SK-N-SH (cell line): ENCODE measurements at regions not wholly inside any gene's neighbourhood (a gene's known extent, or its start where the extent isn't known, plus 50 kb on each side); places are given as distances from the start of the nearest gene placed in this dataset.

Source experiments
- CTCF ChIA-PET: fragments of 300-600, 350-600 bp; formaldehyde crosslinking; extraction: SDS; loops from one replicate; lab custom pipeline; 2021; lab: Yijun Ruan, JAX
- POLR2A ChIA-PET: fragments of 350-600 bp; sonication (Branson Sonifier 250); formaldehyde crosslinking; extraction: SDS; loops from one replicate; lab custom pipeline; 2020; ENCODE audit warnings: antibody characterized with exemption, inconsistent platforms; lab: Yijun Ruan, JAX
- DNase-seq: peaks from one replicate; pipeline ENCODE4 v3.0.0; 2012
- H2AFZ ChIP-seq: fragments of 200-600 bp; sonication (generic); 2 replicates; pipeline ENCODE4 v1.8.1; 2016; ENCODE audit warnings: antibody characterized with exemption, mild to moderate bottlenecking, low read depth
- H3F3A ChIP-seq: fragments of 200-600 bp; sonication (generic); replicated peaks from 2 replicates; pipeline ENCODE3; 2016; ENCODE audit warnings: antibody characterized with exemption, mild to moderate bottlenecking; ENCODE audit not compliant: insufficient read depth
- H3K27ac ChIP-seq, 2 experiments: fragments of 200-500 bp in 1 of 2; fragments of 200-600 bp in 1 of 2; sonication (Bioruptor generic) in 1 of 2; sonication (generic), shearing (Covaris generic) in 1 of 2; 2 replicates each; pipeline versions ENCODE4 v1.5.1 to v1.6.1; 2014 to 2016; ENCODE audit warnings: low read depth in 2 of 2, inconsistent platforms in 1 of 2, low read length in 1 of 2, mild to moderate bottlenecking in 1 of 2, mixed read lengths in 1 of 2
- H3K27me3 ChIP-seq: fragments of 200-600 bp; sonication (generic), shearing (Covaris generic); 2 replicates; pipeline ENCODE4 v1.6.1; 2016; ENCODE audit warnings: mixed run types; ENCODE audit not compliant: insufficient read depth
- H3K36me3 ChIP-seq, 2 experiments: fragments of 200-500 bp in 1 of 2; fragments of 200-600 bp in 1 of 2; sonication (Bioruptor generic) in 1 of 2; sonication (generic) in 1 of 2; replicated peaks in 1 of 2; 2 replicates each; pipeline versions ENCODE3 to v1.5.1; 2014 to 2016; ENCODE audit warnings: low read length in 1 of 2, mild to moderate bottlenecking in 1 of 2; ENCODE audit not compliant: insufficient read depth in 2 of 2, control insufficient read depth in 1 of 2
- H3K4me1 ChIP-seq, 2 experiments: fragments of 200-500 bp in 1 of 2; fragments of 200-600 bp in 1 of 2; sonication (Bioruptor generic) in 1 of 2; sonication (generic), shearing (Covaris generic) in 1 of 2; 2 replicates each; pipeline versions ENCODE4 v1.5.1 to v1.6.1; 2014 to 2016; ENCODE audit warnings: low read depth in 1 of 2, low read length in 1 of 2, mixed run types in 1 of 2; ENCODE audit not compliant: insufficient read depth in 2 of 2, control insufficient read depth in 1 of 2
- H3K4me2 ChIP-seq: fragments of 200-600 bp; sonication (generic), shearing (Covaris generic); 2 replicates; pipeline ENCODE4 v1.6.1; 2017; ENCODE audit warnings: mixed run types
- H3K4me3 ChIP-seq, 2 experiments: fragments of 200-500 bp in 1 of 2; fragments of 200-600 bp in 1 of 2; sonication (Bioruptor generic) in 1 of 2; sonication (generic), shearing (Covaris generic) in 1 of 2; 2 replicates each; pipeline versions ENCODE4 v1.5.1 to v1.8.1; 2014 to 2016; ENCODE audit warnings: low read depth in 2 of 2, inconsistent platforms in 1 of 2, low read length in 1 of 2, mild to moderate bottlenecking in 1 of 2, mixed read lengths in 1 of 2, moderate library complexity in 1 of 2
- H3K79me2 ChIP-seq: fragments of 200-600 bp; sonication (generic); 2 replicates; pipeline ENCODE4 v1.8.1; 2017; ENCODE audit warnings: mild to moderate bottlenecking; ENCODE audit not compliant: insufficient read depth
- H3K9ac ChIP-seq: fragments of 200-600 bp; sonication (generic); 2 replicates; pipeline ENCODE4 v1.6.1; 2017; ENCODE audit warnings: mixed run types
- H3K9me2 ChIP-seq: fragments of 200-600 bp; sonication (generic); 2 replicates; pipeline ENCODE4 v1.6.1; 2017; ENCODE audit warnings: mixed run types
- H3K9me3 ChIP-seq: fragments of 200-600 bp; sonication (generic); 2 replicates; pipeline ENCODE4 v1.6.1; 2017; ENCODE audit warnings: mixed run types, mild to moderate bottlenecking, moderate library complexity
- H4K20me1 ChIP-seq: fragments of 200-600 bp; sonication (generic); 2 replicates; pipeline ENCODE4 v1.6.1; 2017; ENCODE audit warnings: mild to moderate bottlenecking, mixed run types; ENCODE audit not compliant: insufficient read depth
- FOSL2 ChIP-seq: IDR thresholded peaks from 2 replicates; pipeline ENCODE4 v1.4.0; 2012; ENCODE audit warnings: low read depth, mild to moderate bottlenecking, moderate library complexity, borderline replicate concordance
- FOXJ3 ChIP-seq: sonication (generic); formaldehyde crosslinking; IDR thresholded peaks from 2 replicates; pipeline ENCODE4 v1.5.1; 2020; ENCODE audit warnings: mild to moderate bottlenecking, missing genetic modification reagents
- FOXM1 ChIP-seq: IDR thresholded peaks from 2 replicates; pipeline ENCODE4 v1.4.0; 2012; ENCODE audit warnings: low read depth, mild to moderate bottlenecking
- MEF2A ChIP-seq: IDR thresholded peaks from 2 replicates; pipeline ENCODE4 v1.4.0; 2012; ENCODE audit warnings: low read depth, borderline replicate concordance
- SIN3A ChIP-seq: IDR thresholded peaks from 2 replicates; pipeline ENCODE4 v1.6.1; 2012; ENCODE audit warnings: low read depth, mild to moderate bottlenecking, low read length, moderate library complexity, borderline replicate concordance
- SMC3 ChIP-seq: IDR thresholded peaks from 2 replicates; pipeline ENCODE4 v1.6.1; 2012; ENCODE audit warnings: low read depth, low read length, improper control_type of control experiment
- TEAD4 ChIP-seq: IDR thresholded peaks from 2 replicates; pipeline ENCODE4 v1.4.0; 2012; ENCODE audit warnings: mild to moderate bottlenecking, borderline replicate concordance; ENCODE audit not compliant: insufficient read depth
- WGBS: methylation state at CpG from one replicate; pipeline ENCODE4 v1.1.6; 2017; ENCODE audit warnings: low lambda C conversion rate; 5-methylcytosine and 5-hydroxymethylcytosine counted together
- TF ChIP-seq, protein P1 (sequence below): fragments of 200-600 bp; sonication (generic); IDR thresholded peaks from 2 replicates; pipeline ENCODE4 v1.6.1; 2017; ENCODE audit warnings: antibody characterized with exemption, mild to moderate bottlenecking, moderate library complexity
- TF ChIP-seq, protein P2 (sequence below): IDR thresholded peaks from 2 replicates; pipeline ENCODE4; 2012
- TF ChIP-seq, protein P3 (sequence below): fragments of 150-350 bp; IDR thresholded peaks from 2 replicates; pipeline ENCODE4 v1.6.1; 2016; ENCODE audit warnings: mild to moderate bottlenecking, low read depth, low read length

DNA sequence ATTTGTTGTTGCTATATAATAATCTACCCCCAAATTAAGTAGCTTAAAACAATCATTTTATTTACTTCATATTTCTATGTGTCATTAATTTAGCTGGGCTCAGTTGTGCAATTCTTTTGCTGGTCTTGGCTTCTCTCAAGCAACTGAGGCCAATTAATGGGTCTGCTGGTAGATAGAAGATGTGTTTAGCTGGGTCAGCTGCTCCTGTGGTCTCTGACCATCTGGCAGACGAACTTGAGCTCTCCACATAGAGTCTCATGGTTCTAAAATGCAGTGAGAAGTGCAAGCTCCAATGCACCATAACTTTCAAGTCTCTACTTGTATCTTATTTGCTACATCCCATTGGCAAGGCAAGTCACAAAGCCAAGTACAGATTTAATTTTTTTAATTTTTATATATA lies 515.6 kb downstream of the ZIC1 start (continued):
- TF ChIP-seq, protein P1, sequence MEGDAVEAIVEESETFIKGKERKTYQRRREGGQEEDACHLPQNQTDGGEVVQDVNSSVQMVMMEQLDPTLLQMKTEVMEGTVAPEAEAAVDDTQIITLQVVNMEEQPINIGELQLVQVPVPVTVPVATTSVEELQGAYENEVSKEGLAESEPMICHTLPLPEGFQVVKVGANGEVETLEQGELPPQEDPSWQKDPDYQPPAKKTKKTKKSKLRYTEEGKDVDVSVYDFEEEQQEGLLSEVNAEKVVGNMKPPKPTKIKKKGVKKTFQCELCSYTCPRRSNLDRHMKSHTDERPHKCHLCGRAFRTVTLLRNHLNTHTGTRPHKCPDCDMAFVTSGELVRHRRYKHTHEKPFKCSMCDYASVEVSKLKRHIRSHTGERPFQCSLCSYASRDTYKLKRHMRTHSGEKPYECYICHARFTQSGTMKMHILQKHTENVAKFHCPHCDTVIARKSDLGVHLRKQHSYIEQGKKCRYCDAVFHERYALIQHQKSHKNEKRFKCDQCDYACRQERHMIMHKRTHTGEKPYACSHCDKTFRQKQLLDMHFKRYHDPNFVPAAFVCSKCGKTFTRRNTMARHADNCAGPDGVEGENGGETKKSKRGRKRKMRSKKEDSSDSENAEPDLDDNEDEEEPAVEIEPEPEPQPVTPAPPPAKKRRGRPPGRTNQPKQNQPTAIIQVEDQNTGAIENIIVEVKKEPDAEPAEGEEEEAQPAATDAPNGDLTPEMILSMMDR, result no peak
- no peak for TF ChIP-seq FOXM1
- no peak for TF ChIP-seq MEF2A
- no peak for TF ChIP-seq SMC3
- no peak for TF ChIP-seq FOSL2
- no peak for TF ChIP-seq TEAD4
- TF ChIP-seq FOXJ3 (CRISPR knock-in tag), result no peak
- no peak for TF ChIP-seq SIN3A

DNA sequence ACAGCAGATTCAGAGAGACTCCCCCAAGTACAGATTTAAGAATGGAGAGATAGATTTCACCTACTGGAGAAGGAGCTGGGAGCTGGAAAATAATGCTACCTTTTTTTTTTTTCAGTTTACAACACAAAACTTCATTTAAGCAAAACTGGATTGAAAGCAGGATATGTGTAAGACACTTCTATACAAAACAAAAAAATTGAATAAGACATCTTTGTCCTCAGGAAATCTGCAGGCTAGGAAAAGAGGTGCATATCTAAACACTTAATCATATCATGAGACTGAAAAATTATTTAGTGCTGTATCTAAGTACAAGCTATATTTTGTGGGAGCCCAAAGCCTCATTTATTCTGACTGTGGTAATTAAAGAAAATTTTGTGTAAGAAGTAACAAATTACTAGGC lies 516.1 kb downstream of the ZIC1 start:
- no peaks in the 10 kb centered on the region for H3K9me2 ChIP-seq
- H2AFZ ChIP-seq, result peak overlapping the region; percentile 59; the same call in 1 of the 2 replicates
- ChIA-PET POLR2A (no interaction called here), CTCF (interaction anchor here (0.8 to 1.1 kb wide), 3 partner anchors 9 to 35 kb away, joined by 3 read pairs; no protein-coding TSS in a partner anchor)
- H3K4me3 ChIP-seq, result no peak overlapping the region; a peak in 1 of 4 replicates
- H3K4me2 ChIP-seq, result no peak overlapping the region
- H3K27ac ChIP-seq, result peak overlapping the region in 1 of 2 experiments; percentile 43; a peak in 2 of 4 replicates
- H3F3A ChIP-seq, result no peaks in the 10 kb centered on the region
- H3K9me3 ChIP-seq, result no peaks in the 10 kb centered on the region
- H3K4me1 ChIP-seq, result peaks cover 0 to 7% of the 10 kb centered on the region in 2 experiments; a peak in 1 of 4 replicates
- TF ChIP-seq TEAD4, result no peak
- no peak overlapping the region for H3K9ac ChIP-seq
- no peaks in the 10 kb centered on the region for H4K20me1 ChIP-seq
- no peak for DNase-seq
- H3K79me2 ChIP-seq, result no peaks in the 10 kb centered on the region
- no peaks in the 10 kb centered on the region for H3K36me3 ChIP-seq
- no peaks in the 10 kb centered on the region for H3K27me3 ChIP-seq

DNA sequence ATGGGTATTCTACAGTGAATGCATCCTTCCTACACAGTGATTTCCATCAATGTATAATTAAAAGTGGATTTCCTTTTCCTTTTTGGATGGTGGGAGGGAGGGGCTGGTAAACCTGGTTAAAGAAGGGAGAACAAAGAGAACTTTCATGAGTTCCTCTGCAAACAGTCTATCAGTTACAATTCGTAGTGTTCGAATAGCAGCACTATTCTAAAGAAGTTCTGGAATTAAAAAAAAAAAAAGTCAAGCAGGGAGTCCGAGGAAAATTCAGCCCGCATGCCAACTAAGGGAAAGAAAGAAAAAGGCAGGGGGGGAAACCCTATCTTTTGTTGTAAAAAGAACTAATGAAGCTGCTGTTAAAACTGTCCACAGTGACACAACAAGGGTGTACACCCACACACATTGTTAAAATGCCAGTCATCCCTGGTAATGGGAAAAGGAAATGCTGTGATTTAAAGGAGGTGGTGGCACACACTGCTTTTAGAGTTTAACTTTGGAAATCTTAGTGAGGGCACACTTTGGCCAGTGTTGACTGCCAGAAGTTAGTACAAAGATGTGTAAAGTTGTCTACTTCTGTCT lies 521.2 kb downstream of the ZIC1 start:
- H3K4me2 ChIP-seq, result no peak overlapping the region
- DNase-seq, result no peak
- no peak overlapping the region for H3K9ac ChIP-seq

More for the DNA sequence above, 521.2 kb downstream of the ZIC1 start:
- Histone ChIP-seq H3K27me3 (no peaks in the 10 kb centered on the region), H3K4me1 (peaks cover 0 to 16% of the 10 kb centered on the region in 2 experiments; a peak in 1 of 4 replicates), H4K20me1 (no peaks in the 10 kb centered on the region), H3K36me3 (no peaks in the 10 kb centered on the region), H3K79me2 (no peaks in the 10 kb centered on the region), H2AFZ (peak overlapping the region; percentile 70), H3K9me2 (no peaks in the 10 kb centered on the region), H3K27ac (peak overlapping the region in 1 of 2 experiments; percentile 43; a peak in 1 of 4 replicates), H3K4me3 (no peak overlapping the region), H3K9me3 (no peaks in the 10 kb centered on the region)
- 59% methylated on average over 4 of the region's 4 CpGs for WGBS
- ChIA-PET CTCF (interaction anchor here (0.6 kb wide), 1 partner anchor 707 kb away, joined by 3 read pairs; no protein-coding TSS in a partner anchor), POLR2A (no interaction called here)
- TF ChIP-seq, protein P2, sequence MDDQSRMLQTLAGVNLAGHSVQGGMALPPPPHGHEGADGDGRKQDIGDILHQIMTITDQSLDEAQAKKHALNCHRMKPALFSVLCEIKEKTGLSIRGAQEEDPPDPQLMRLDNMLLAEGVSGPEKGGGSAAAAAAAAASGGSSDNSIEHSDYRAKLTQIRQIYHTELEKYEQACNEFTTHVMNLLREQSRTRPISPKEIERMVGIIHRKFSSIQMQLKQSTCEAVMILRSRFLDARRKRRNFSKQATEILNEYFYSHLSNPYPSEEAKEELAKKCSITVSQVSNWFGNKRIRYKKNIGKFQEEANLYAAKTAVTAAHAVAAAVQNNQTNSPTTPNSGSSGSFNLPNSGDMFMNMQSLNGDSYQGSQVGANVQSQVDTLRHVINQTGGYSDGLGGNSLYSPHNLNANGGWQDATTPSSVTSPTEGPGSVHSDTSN, result 0 out of 2 replicates have a peak, but pooled peaks have one; percentile 6
- TF ChIP-seq, protein P3, sequence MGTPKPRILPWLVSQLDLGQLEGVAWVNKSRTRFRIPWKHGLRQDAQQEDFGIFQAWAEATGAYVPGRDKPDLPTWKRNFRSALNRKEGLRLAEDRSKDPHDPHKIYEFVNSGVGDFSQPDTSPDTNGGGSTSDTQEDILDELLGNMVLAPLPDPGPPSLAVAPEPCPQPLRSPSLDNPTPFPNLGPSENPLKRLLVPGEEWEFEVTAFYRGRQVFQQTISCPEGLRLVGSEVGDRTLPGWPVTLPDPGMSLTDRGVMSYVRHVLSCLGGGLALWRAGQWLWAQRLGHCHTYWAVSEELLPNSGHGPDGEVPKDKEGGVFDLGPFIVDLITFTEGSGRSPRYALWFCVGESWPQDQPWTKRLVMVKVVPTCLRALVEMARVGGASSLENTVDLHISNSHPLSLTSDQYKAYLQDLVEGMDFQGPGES, result no peak
- TF ChIP-seq, all 33 proteins: peak for 1
- H3F3A ChIP-seq, result no peaks in the 10 kb centered on the region
